Activated CD4-positive, alpha-beta T cell treated with anti-CD3 and anti-CD28 coated beads, Interleukin-2, amount 10 ng/mL, durations not matched to agents 24 days and 14 days (primary cell): ENCODE measurements at regions not wholly inside any gene's neighbourhood (a gene's known extent, or its start where the extent isn't known, plus 50 kb on each side); places are given as distances from the start of the nearest gene placed in this dataset.

ENCODE experiments used
- DNase-seq: peaks from one replicate; pipeline ENCODE4 v3.0.0; 2022
- H3K27ac Mint-ChIP-seq: one replicate; pipeline ENCODE4 v1.8.0; 2022; ENCODE audit warnings: mild to moderate bottlenecking, mixed read lengths
- H3K27me3 Mint-ChIP-seq: one replicate; pipeline ENCODE4 v1.8.0; 2022; ENCODE audit warnings: mixed read lengths
- H3K36me3 Mint-ChIP-seq: one replicate; pipeline ENCODE4 v1.8.0; 2022; ENCODE audit warnings: low read depth, mild to moderate bottlenecking, mixed read lengths
- H3K4me1 Mint-ChIP-seq: one replicate; pipeline ENCODE4 v1.8.0; 2021; ENCODE audit warnings: mixed read lengths
- H3K4me3 Mint-ChIP-seq: one replicate; pipeline ENCODE4 v1.8.0; 2022; ENCODE audit warnings: mild to moderate bottlenecking, moderate library complexity, mixed read lengths
- H3K9me3 Mint-ChIP-seq: one replicate; pipeline ENCODE4 v1.8.0; 2021; ENCODE audit warnings: mixed read lengths
- intact Hi-C: fragments of 100-400 bp; cut with micrococcal nuclease; formaldehyde crosslinking; loops from one replicate; pipeline ENCODE4 v1.15.1; 2023

DNA sequence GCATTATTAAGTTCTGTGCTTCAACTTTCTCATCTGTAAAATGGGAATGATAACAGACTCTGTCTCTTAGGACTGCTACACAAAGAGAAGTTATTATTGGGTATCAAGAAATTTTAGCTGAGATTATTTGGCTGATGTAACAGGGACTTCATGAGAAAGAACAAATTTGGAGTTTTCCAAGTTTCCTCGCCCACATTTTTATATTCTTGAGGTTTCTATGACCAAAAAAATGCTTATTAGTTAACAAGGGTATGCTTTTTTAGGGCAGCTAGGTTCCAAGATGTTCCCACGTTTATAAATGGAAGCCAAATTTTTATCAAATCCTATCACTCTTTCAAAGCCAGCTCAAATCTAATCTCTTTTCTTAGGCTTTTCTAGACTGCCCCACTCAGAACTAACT, 50.6 kb upstream of the C3orf80 start:
- no peaks in the 10 kb centered on the region for H3K9me3 Mint-ChIP-seq
- no peak overlapping the region for H3K4me3 Mint-ChIP-seq
- peaks cover 1% of the 10 kb centered on the region for H3K27me3 Mint-ChIP-seq
- no peak overlapping the region for H3K27ac Mint-ChIP-seq
- intact Hi-C loops: no loop called here
- no peaks in the 10 kb centered on the region for H3K36me3 Mint-ChIP-seq
- no peak for DNase-seq
- H3K4me1 Mint-ChIP-seq: peaks cover 11% of the 10 kb centered on the region
